Left renal cortex interstitium (tissue), 4 donors: ENCODE measurements at regions not wholly inside any gene's neighbourhood (a gene's known extent, or its start where the extent isn't known, plus 50 kb on each side); places are given as distances from the start of the nearest gene placed in this dataset.

ENCODE experiments used
- DNase-seq, 4 donors: peaks; one replicate each; pipeline ENCODE4 v3.0.0-alpha.2; 2013; ENCODE audit warnings: low read depth in 4 of 4, low spot score in 2 of 4, missing footprints in 1 of 4

- DNase-seq = no peak
Observed at GRCh38 chr15:91515188-91515754, 338.2 kb upstream of the SLCO3A1 start.

GRCh38 chr15:91516866-91517265, 336.6 kb upstream of the SLCO3A1 start:
- no peak for DNase-seq

GRCh38 chr15:91517491-91518200, 335.9 kb upstream of the SLCO3A1 start:
- DNase-seq = no peak

- DNase-seq = no peak
Observed at GRCh38 chr15:91520850-91521249, 332.7 kb upstream of the SLCO3A1 start.

GRCh38 chr15:91521548-91521947, 332.0 kb upstream of the SLCO3A1 start:
- no peak for DNase-seq

GRCh38 chr15:91521996-91522395, 331.5 kb upstream of the SLCO3A1 start:
- DNase-seq = no peak

- DNase-seq = no peak
Observed at GRCh38 chr15:91522605-91523332, 330.7 kb upstream of the SLCO3A1 start.

GRCh38 chr15:91523596-91523995, 329.9 kb upstream of the SLCO3A1 start:
- DNase-seq = no peak

- no peak for DNase-seq
Observed at GRCh38 chr15:91524534-91524933, 329.0 kb upstream of the SLCO3A1 start.

- no peak for DNase-seq
Observed at GRCh38 chr15:91525751-91526150, 327.8 kb upstream of the SLCO3A1 start.

GRCh38 chr15:91526424-91526823, 327.1 kb upstream of the SLCO3A1 start:
- no peak for DNase-seq

GRCh38 chr15:91528801-91529200, 324.7 kb upstream of the SLCO3A1 start:
- no peak for DNase-seq

GRCh38 chr15:91529534-91529933, 324.0 kb upstream of the SLCO3A1 start:
- DNase-seq = no peak

- no peak for DNase-seq
Observed at GRCh38 chr15:91530279-91530678, 323.2 kb upstream of the SLCO3A1 start.

GRCh38 chr15:91530956-91531582, 322.4 kb upstream of the SLCO3A1 start:
- DNase-seq = no peak

GRCh38 chr15:91534235-91534634, 319.3 kb upstream of the SLCO3A1 start:
- no peak for DNase-seq

GRCh38 chr15:91534976-91535375, 318.5 kb upstream of the SLCO3A1 start:
- DNase-seq = no peak

GRCh38 chr15:91535856-91536500, 317.5 kb upstream of the SLCO3A1 start:
- DNase-seq = no peak

- DNase-seq = no peak
Observed at GRCh38 chr15:91537856-91538255, 315.7 kb upstream of the SLCO3A1 start.

GRCh38 chr15:91538782-91539181, 314.7 kb upstream of the SLCO3A1 start:
- no peak for DNase-seq

- no peak for DNase-seq
Observed at GRCh38 chr15:91541286-91541685, 312.2 kb upstream of the SLCO3A1 start.
